Caco-2 (cell line): ENCODE measurements at regions not wholly inside any gene's neighbourhood (a gene's known extent, or its start where the extent isn't known, plus 50 kb on each side); places are given as distances from the start of the nearest gene placed in this dataset.

Source experiments
- BruUV-seq: library from RNA; stranded (reverse); fragments of 400-500 nt; replicated peaks from 2 replicates; lab custom pipeline; 2021; lab: Mats Ljungman, UMichigan
- CTCF ChIA-PET: fragments of 300-600 bp; sonication (Branson Sonifier 250); formaldehyde crosslinking; loops from one replicate; lab custom pipeline; 2022; ENCODE audit warnings: antibody characterized with exemption; lab: Charles Lee
- POLR2A ChIA-PET: fragments of 300-600 bp; sonication (Branson Sonifier 250); formaldehyde crosslinking; loops from one replicate; lab custom pipeline; 2022; ENCODE audit warnings: antibody characterized with exemption; lab: Charles Lee
- DNase-seq, 2 experiments: peaks; one replicate each; pipeline versions ENCODE4 v3.0.0 to v3.0.0-alpha.2; 2020 to 2022
- H3K27me3 ChIP-seq: replicated peaks from 2 replicates; pipeline ENCODE4 v1.6.0; 2011; ENCODE audit warnings: low read length; ENCODE audit not compliant: control insufficient read depth, insufficient read depth
- H3K36me3 ChIP-seq: 2 replicates; pipeline ENCODE4 v1.5.1; 2011; ENCODE audit warnings: low read length; ENCODE audit not compliant: control insufficient read depth, insufficient read depth
- H3K4me1 ChIP-seq: fragments of 250-450 bp; sonication (Bioruptor Pico); 2 replicates; pipeline ENCODE4 v1.5.1; 2020; ENCODE audit warnings: mild to moderate bottlenecking
- H3K4me3 ChIP-seq: 2 replicates; pipeline ENCODE4 v1.5.1; 2011; ENCODE audit warnings: low read depth, mild to moderate bottlenecking, control low read depth, low read length
- H3K9me3 ChIP-seq: fragments of 250-450 bp; sonication (Bioruptor Pico); 2 replicates; pipeline ENCODE4 v1.5.1; 2020; ENCODE audit warnings: mild to moderate bottlenecking, moderate library complexity
- H3K27ac Mint-ChIP-seq: one replicate; pipeline ENCODE4 v1.8.0; 2022; ENCODE audit warnings: mixed read lengths; ENCODE audit not compliant: unreplicated experiment
- H3K27me3 Mint-ChIP-seq: one replicate; pipeline ENCODE4 v1.8.0; 2022; ENCODE audit warnings: mixed read lengths; ENCODE audit not compliant: insufficient read depth, unreplicated experiment
- H3K36me3 Mint-ChIP-seq: one replicate; pipeline ENCODE4 v1.8.0; 2022; ENCODE audit warnings: mild to moderate bottlenecking, mixed read lengths; ENCODE audit not compliant: insufficient read depth, unreplicated experiment
- H3K4me1 Mint-ChIP-seq: one replicate; pipeline ENCODE4 v1.8.0; 2022; ENCODE audit warnings: low read depth, mixed read lengths; ENCODE audit not compliant: unreplicated experiment
- H3K4me3 Mint-ChIP-seq: one replicate; pipeline ENCODE4 v1.8.0; 2022; ENCODE audit warnings: mild to moderate bottlenecking, moderate library complexity, mixed read lengths; ENCODE audit not compliant: unreplicated experiment
- H3K9me3 Mint-ChIP-seq: one replicate; pipeline ENCODE4 v1.8.0; 2022; ENCODE audit warnings: mixed read lengths; ENCODE audit not compliant: unreplicated experiment
- CTCF ChIP-seq, 2 experiments: fragments of 200-600 bp in 1 of 2; IDR thresholded peaks; 1 replicate in 1 of 2; 2 replicates in 1 of 2; pipeline versions ENCODE4 v1.5.1 to v1.8.0; 2011 to 2022; ENCODE audit warnings: antibody characterized with exemption in 1 of 2, control low read depth in 1 of 2, inconsistent platforms in 1 of 2, low read depth in 1 of 2, low read length in 1 of 2, mild to moderate bottlenecking in 1 of 2, moderate library complexity in 1 of 2; ENCODE audit not compliant: insufficient read depth in 1 of 2, severe bottlenecking in 1 of 2, unreplicated experiment in 1 of 2
- intact Hi-C: fragments of 100-400 bp; cut with micrococcal nuclease; formaldehyde crosslinking; loops from one replicate; pipeline ENCODE4 v1.10.0; 2022; ENCODE audit not compliant: unreplicated experiment

DNA sequence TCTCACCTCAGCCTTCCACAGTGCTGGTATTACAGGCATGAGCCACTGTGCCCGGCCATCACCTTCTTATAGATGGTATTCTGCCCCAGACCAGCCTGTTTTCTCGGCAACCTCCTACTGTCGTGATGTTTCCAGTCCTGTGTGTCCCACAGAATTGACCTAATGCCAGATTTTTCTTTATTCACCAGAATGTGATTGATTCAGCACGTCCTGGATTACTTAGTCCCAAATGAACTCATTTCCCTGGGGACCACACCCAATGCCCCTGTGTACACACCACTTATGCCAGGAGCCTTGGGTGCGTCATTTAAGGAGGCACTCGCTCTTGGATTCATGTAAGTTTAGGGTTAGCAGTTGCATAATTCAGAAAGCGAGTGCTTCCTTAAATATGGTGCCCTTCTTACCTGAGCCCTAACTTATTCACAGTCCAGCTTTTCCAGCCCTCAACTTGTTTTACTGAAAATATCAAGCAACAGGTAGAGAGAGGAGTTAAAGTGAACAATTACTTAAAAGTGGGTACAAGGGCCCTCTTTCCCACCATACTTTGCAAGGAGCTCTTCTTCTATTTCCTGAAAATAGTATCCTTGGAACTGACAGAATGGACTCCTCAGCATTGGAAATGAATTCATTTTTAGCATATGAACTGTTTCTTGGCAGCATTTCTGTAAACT lies 64.6 kb upstream of the UBE2E1 start:
- Histone ChIP-seq H3K4me1 (peaks cover 26% of the 10 kb centered on the region), H3K4me3 (no peak overlapping the region), H3K27me3 (no peaks in the 10 kb centered on the region), H3K9me3 (no peaks in the 10 kb centered on the region), H3K36me3 (no peaks in the 10 kb centered on the region)
- intact Hi-C loops = no loop called here
- no peak for TF ChIP-seq CTCF (IDR thresholded peaks at IDR 0.05; ENCODE audit: insufficient read depth in 1 of 2, low read depth in 1 of 2, low read length in 1 of 2, severe bottlenecking in 1 of 2, unreplicated experiment in 1 of 2)
- peaks cover 22% of the 10 kb centered on the region for H3K4me1 Mint-ChIP-seq
- H3K27ac Mint-ChIP-seq = no peak overlapping the region
- ChIA-PET CTCF (no interaction called here), POLR2A (no interaction called here)
- no peak overlapping the region for H3K4me3 Mint-ChIP-seq
- H3K9me3 Mint-ChIP-seq = no peaks in the 10 kb centered on the region
- no TSS peak for BruUV-seq
- no peaks in the 10 kb centered on the region for H3K36me3 Mint-ChIP-seq
- no peaks in the 10 kb centered on the region for H3K27me3 Mint-ChIP-seq
- DNase-seq = no peak

DNA sequence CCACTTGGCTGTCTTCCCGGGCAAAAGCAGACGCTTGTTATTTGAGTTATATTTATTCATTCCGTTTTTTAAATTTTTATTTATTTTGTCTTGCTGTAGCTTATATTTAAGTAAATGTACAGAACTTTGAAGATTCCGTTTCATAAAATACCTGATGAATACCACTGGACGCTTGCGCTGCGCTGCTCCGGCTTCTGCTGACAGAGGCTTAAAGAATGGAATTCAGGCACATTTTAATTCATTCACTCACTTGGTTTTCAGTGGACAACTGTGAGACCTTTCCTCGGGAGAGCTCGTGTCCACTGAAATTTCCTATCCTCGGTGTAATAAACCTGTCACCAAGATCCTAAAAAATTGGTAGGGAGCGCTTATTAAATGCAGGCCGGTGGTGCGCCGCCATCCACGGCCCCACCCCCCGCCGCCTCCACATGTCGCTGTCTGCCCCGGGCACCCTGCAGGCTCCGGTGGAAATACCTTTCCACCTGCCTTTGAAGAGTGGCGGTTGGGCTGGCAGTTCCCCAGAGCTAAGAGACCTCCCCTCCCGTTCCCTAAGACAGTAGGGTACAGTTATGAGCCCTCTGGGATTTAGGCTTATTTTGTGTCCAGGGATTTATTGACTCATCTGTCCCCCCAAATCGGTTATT lies 62.5 kb upstream of the UBE2E1 start:
- Mint-ChIP-seq H3K27me3 (no peaks in the 10 kb centered on the region), H3K9me3 (no peaks in the 10 kb centered on the region), H3K4me3 (no peak overlapping the region), H3K4me1 (peaks cover 16% of the 10 kb centered on the region), H3K36me3 (no peaks in the 10 kb centered on the region), H3K27ac (no peak overlapping the region)
- no peak overlapping the region for H3K4me3 ChIP-seq
- ChIA-PET CTCF (no interaction called here), POLR2A (no interaction called here)
- no peaks in the 10 kb centered on the region for H3K27me3 ChIP-seq
- no peaks in the 10 kb centered on the region for H3K9me3 ChIP-seq
- no TSS peak for BruUV-seq
- peaks cover 26% of the 10 kb centered on the region for H3K4me1 ChIP-seq
- no peak for TF ChIP-seq CTCF (IDR thresholded peaks at IDR 0.05; ENCODE audit: insufficient read depth in 1 of 2, low read depth in 1 of 2, low read length in 1 of 2, severe bottlenecking in 1 of 2, unreplicated experiment in 1 of 2)
- intact Hi-C loops = no loop called here
- no peaks in the 10 kb centered on the region for H3K36me3 ChIP-seq
- DNase-seq = no peak

DNA sequence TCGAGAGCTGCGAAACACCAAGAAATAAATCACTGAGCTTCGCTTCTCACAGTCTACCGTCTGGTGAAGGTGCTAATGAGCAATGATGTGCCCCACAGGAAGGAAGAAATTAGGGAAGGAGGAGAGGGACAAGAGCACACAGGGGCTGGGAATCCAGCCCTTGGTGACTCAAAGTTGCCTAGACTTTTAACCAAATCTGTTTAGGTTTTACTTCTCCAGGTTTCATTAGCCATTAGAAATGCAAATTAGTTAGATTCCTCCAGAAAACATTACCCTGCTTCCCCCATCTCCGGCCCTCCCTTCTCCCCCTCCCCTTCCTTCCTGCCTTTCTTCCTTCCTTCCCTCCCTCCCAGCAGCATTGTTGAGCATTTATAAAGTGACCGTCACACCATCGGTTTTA lies 59.3 kb upstream of the UBE2E1 start:
- POLR2A ChIA-PET = interaction anchor here (0.7 kb wide), 1 partner anchor 18 kb away, joined by 4 read pairs; no protein-coding TSS in a partner anchor
- Mint-ChIP-seq H3K9me3 (no peaks in the 10 kb centered on the region), H3K4me1 (peaks cover 13% of the 10 kb centered on the region), H3K27ac (no peak overlapping the region), H3K4me3 (no peak overlapping the region), H3K36me3 (no peaks in the 10 kb centered on the region), H3K27me3 (no peaks in the 10 kb centered on the region)
- BruUV-seq = no TSS peak
- Histone ChIP-seq H3K36me3 (no peaks in the 10 kb centered on the region), H3K9me3 (no peaks in the 10 kb centered on the region), H3K4me3 (no peak overlapping the region), H3K4me1 (peaks cover 18% of the 10 kb centered on the region), H3K27me3 (no peaks in the 10 kb centered on the region)
- intact Hi-C loops = no loop called here
- no peak for DNase-seq
- no peak for TF ChIP-seq CTCF (IDR thresholded peaks at IDR 0.05; ENCODE audit: insufficient read depth in 1 of 2, low read depth in 1 of 2, low read length in 1 of 2, severe bottlenecking in 1 of 2, unreplicated experiment in 1 of 2)
- CTCF ChIA-PET = interaction anchor here (0.7 kb wide), 1 partner anchor 351 kb away, joined by 7 read pairs; no protein-coding TSS in a partner anchor
